Right kidney (tissue), 1 donor: ENCODE measurements at regions not wholly inside any gene's neighbourhood (a gene's known extent, or its start where the extent isn't known, plus 50 kb on each side); places are given as distances from the start of the nearest gene placed in this dataset.
"Not testable (repeated sequence)": the region's sequence is repeated elsewhere in the genome, so short reads cannot be mapped to it uniquely, and the experiment has no call there.

Experiments
- DNase-seq: peaks from one replicate; pipeline ENCODE4 v3.0.0-alpha.2; 2016

- DNase-seq, result peak; percentile 53
Observed at GRCh38 chr7:25669961-25670841, 441.9 kb upstream of the NPVF start.

- peak; percentile 48 for DNase-seq
Observed at GRCh38 chr7:25671111-25671510, 442.8 kb upstream of the NPVF start.

GRCh38 chr7:25672496-25672895 is 444.2 kb upstream of the NPVF start:
- DNase-seq, result no peak

GRCh38 chr7:25675789-25676474 is 447.6 kb upstream of the NPVF start:
- no peak for DNase-seq

- DNase-seq, result no peak
Observed at GRCh38 chr7:25677595-25677994, 449.3 kb upstream of the NPVF start.

- no peak for DNase-seq
Observed at GRCh38 chr7:25678215-25678614, 449.9 kb upstream of the NPVF start.

GRCh38 chr7:25680636-25681035 is 452.4 kb upstream of the NPVF start:
- DNase-seq, result no peak

GRCh38 chr7:25684360-25684759 is 456.1 kb upstream of the NPVF start:
- DNase-seq, result no peak

- DNase-seq, result no peak
Observed at GRCh38 chr7:25686493-25686892, 458.2 kb upstream of the NPVF start.

- DNase-seq, result no peak
Observed at GRCh38 chr7:25694211-25694610, 457.8 kb upstream of the NFE2L3 start.

GRCh38 chr7:25694699-25695098 is 457.3 kb upstream of the NFE2L3 start:
- no peak for DNase-seq

GRCh38 chr7:25696571-25696970 is 455.4 kb upstream of the NFE2L3 start:
- no peak for DNase-seq

- DNase-seq, result peak; percentile 42
Observed at GRCh38 chr7:25698451-25699113, 453.4 kb upstream of the NFE2L3 start.

GRCh38 chr7:25700141-25700540 is 451.9 kb upstream of the NFE2L3 start:
- DNase-seq, result not testable (repeated sequence)

- no peak for DNase-seq
Observed at GRCh38 chr7:25704413-25704812, 447.6 kb upstream of the NFE2L3 start.

- no peak for DNase-seq
Observed at GRCh38 chr7:25706764-25707163, 445.2 kb upstream of the NFE2L3 start.

GRCh38 chr7:25707768-25708620 is 444.0 kb upstream of the NFE2L3 start:
- DNase-seq, result no peak

- DNase-seq, result no peak
Observed at GRCh38 chr7:25710959-25711358, 441.0 kb upstream of the NFE2L3 start.

- DNase-seq, result no peak
Observed at GRCh38 chr7:25711940-25712339, 440.1 kb upstream of the NFE2L3 start.

GRCh38 chr7:25712500-25712899 is 439.5 kb upstream of the NFE2L3 start:
- DNase-seq, result no peak

GRCh38 chr7:25714013-25714412 is 438.0 kb upstream of the NFE2L3 start:
- DNase-seq, result no peak

GRCh38 chr7:25716421-25716820 is 435.6 kb upstream of the NFE2L3 start:
- DNase-seq, result no peak
